ENCODE measurements at regions not wholly inside any gene's neighbourhood (a gene's known extent, or its start where the extent isn't known, plus 50 kb on each side); places are given as distances from the start of the nearest gene placed in this dataset.

GRCh38 chr12:27191531-27191930 lies 52.6 kb upstream of the STK38L start:
- Histone ChIP-seq H3K4me3 (no peak overlapping the region), H3K27me3 (replicated peaks in 1 of 2; ENCODE audit: control insufficient read depth in 2 of 2, insufficient read depth in 2 of 2, low read length in 1 of 2) (no peaks in the 10 kb centered on the region), H4K20me1 (ENCODE audit: control insufficient read depth, insufficient read depth) (no peaks in the 10 kb centered on the region), H3K9ac (ENCODE audit: control insufficient read depth, insufficient read depth, low read length) (no peak overlapping the region), H3K36me3 (ENCODE audit: control insufficient read depth in 2 of 2, insufficient read depth in 2 of 2, low read length in 1 of 2) (no peaks in the 10 kb centered on the region), H2AFZ (ENCODE audit: control insufficient read depth, low read depth, low read length) (no peak overlapping the region), H3K27ac (ENCODE audit: control insufficient read depth, insufficient read depth) (no peak overlapping the region), H3K4me2 (ENCODE audit: control insufficient read depth, insufficient read depth) (no peak overlapping the region), H3K79me2 (ENCODE audit: control insufficient read depth, insufficient read depth, low read length) (no peaks in the 10 kb centered on the region), H3K9me3 (replicated peaks; ENCODE audit: control insufficient read depth, insufficient read depth, low read length) (no peaks in the 10 kb centered on the region), H3K4me1 (ENCODE audit: control insufficient read depth, insufficient read depth, low read length) (no peaks in the 10 kb centered on the region)
- RAD21 ChIA-PET (ENCODE audit: unreplicated experiment): interaction anchor here (4.7 kb wide), 1 partner anchor 12 kb away, joined by 23 read pairs; no protein-coding TSS in a partner anchor
- CTCF ChIA-PET: interaction anchor here (1.1 to 1.4 kb wide), 3 partner anchors 9 to 176 kb away, joined by 3 to 5 read pairs (median 3); no protein-coding TSS in a partner anchor
- in situ Hi-C loops (cut with MboI): no loop called here
- 100% methylated on average over 2 of the region's 2 CpGs for WGBS (ENCODE audit: insufficient coverage, insufficient replicate concordance, low lambda C conversion rate, missing lambda C conversion rate)
- TF ChIP-seq SUZ12 (IDR thresholded peaks at IDR 0.05; ENCODE audit: unreplicated experiment) (no peak), SREBF1 (IDR thresholded peaks at IDR 0.05; ENCODE audit: low read length) (no peak), BMI1 (IDR thresholded peaks at IDR 0.05; ENCODE audit: borderline replicate concordance) (no peak), RELA (IDR thresholded peaks at IDR 0.05; ENCODE audit: borderline replicate concordance, partially characterized antibody) (no peak), PAX5 (IDR thresholded peaks at IDR 0.05; ENCODE audit: borderline replicate concordance, low read depth, low read length) (no peak), NR2F1 (conservative IDR thresholded peaks at IDR 0.05) (no peak), PML (IDR thresholded peaks at IDR 0.05; ENCODE audit: low read length) (no peak), BACH1 (IDR thresholded peaks at IDR 0.05; ENCODE audit: borderline replicate concordance) (no peak)
- SMC1A ChIA-PET (ENCODE audit: uncharacterized antibody, unreplicated experiment): interaction anchor here (1.1 to 9.6 kb wide), 7 partner anchors 10 to 143 kb away, joined by 3 to 71 read pairs (median 4); no protein-coding TSS in a partner anchor
- no peak for FAIRE-seq
- no TSS peak for BruUV-seq (replicated peaks)
- intact Hi-C loops (cut with micrococcal nuclease; ENCODE audit: unreplicated experiment): no loop called here
- POLR2A ChIA-PET: interaction anchor here (1.2 to 2.2 kb wide), 3 partner anchors 8 to 16 kb away, joined by 4 to 9 read pairs (median 9); no protein-coding TSS in a partner anchor
- no peak for ATAC-seq
- DNase-seq (ENCODE audit: low read depth, low spot score): no peak

Measured in GM12878 (cell line).